Panc1 (cell line): ENCODE measurements at regions not wholly inside any gene's neighbourhood (a gene's known extent, or its start where the extent isn't known, plus 50 kb on each side); places are given as distances from the start of the nearest gene placed in this dataset.

Experiments
- ATAC-seq: fragments of 200-7000 bp; cut with Tn5 transposase; 2 replicates; pipeline ENCODE4 v1.9.1; 2020; ENCODE audit warnings: mild to moderate bottlenecking, moderate library complexity
- BruUV-seq: library from RNA; stranded (reverse); fragments of 400-500 nt; replicated peaks from 2 replicates; lab custom pipeline; 2021; lab: Mats Ljungman, UMichigan
- CTCF ChIA-PET: fragments of 300-600 bp; sonication (Branson Sonifier 250); formaldehyde crosslinking; loops from one replicate; lab custom pipeline; 2022; ENCODE audit warnings: antibody characterized with exemption; lab: Charles Lee
- POLR2A ChIA-PET: fragments of 300-600 bp; sonication (Branson Sonifier 250); formaldehyde crosslinking; loops from one replicate; lab custom pipeline; 2022; ENCODE audit warnings: antibody characterized with exemption; lab: Charles Lee
- DNase-seq: peaks from one replicate; pipeline ENCODE4 v3.0.0-alpha.2; 2010; ENCODE audit warnings: low read depth, low spot score
- H3K27ac ChIP-seq: 2 replicates; pipeline ENCODE4 v1.5.1; 2011; ENCODE audit warnings: mild to moderate bottlenecking, low read length, inconsistent platforms
- H3K27me3 ChIP-seq: fragments of 200-500 bp; sonication (Bioruptor generic); 2 replicates; pipeline ENCODE4 v1.6.0; 2014; ENCODE audit warnings: low read length, inconsistent platforms; ENCODE audit not compliant: control insufficient read depth, insufficient read depth
- H3K36me3 ChIP-seq: fragments of 200-500 bp; sonication (Bioruptor generic); 2 replicates; pipeline ENCODE4 v1.5.1; 2014; ENCODE audit warnings: inconsistent platforms, mild to moderate bottlenecking, low read length, moderate library complexity; ENCODE audit not compliant: control insufficient read depth, insufficient read depth
- H3K4me1 ChIP-seq: 2 replicates; pipeline ENCODE4 v1.5.1; 2011; ENCODE audit warnings: inconsistent platforms, mild to moderate bottlenecking, low read length, moderate library complexity; ENCODE audit not compliant: control insufficient read depth, insufficient read depth
- H3K4me3 ChIP-seq, 2 experiments: 2 replicates each; pipeline ENCODE4 v1.5.1; 2011 to 2012; ENCODE audit warnings: low read depth in 2 of 2, low read length in 2 of 2, mild to moderate bottlenecking in 2 of 2, inconsistent platforms in 1 of 2, moderate library complexity in 1 of 2
- H3K9me3 ChIP-seq: fragments of 200-500 bp; sonication (Bioruptor generic); 2 replicates; pipeline ENCODE4 v1.5.1; 2014; ENCODE audit warnings: low read depth, mild to moderate bottlenecking, inconsistent platforms, low read length, moderate library complexity; ENCODE audit not compliant: control insufficient read depth, insufficient read depth
- POLR2AphosphoS5 ChIP-seq: IDR thresholded peaks from 2 replicates; pipeline ENCODE4 v1.6.1; 2012; ENCODE audit warnings: mild to moderate bottlenecking, low read depth, low read length, moderate library complexity
- REST ChIP-seq, 2 experiments: IDR thresholded peaks; 2 replicates each; pipeline ENCODE4 v1.6.1; 2011 to 2012; ENCODE audit warnings: low read depth in 2 of 2, control low read depth in 1 of 2, low read length in 1 of 2, mild to moderate bottlenecking in 1 of 2, moderate library complexity in 1 of 2; ENCODE audit not compliant: insufficient read depth in 1 of 2
- SIN3A ChIP-seq: IDR thresholded peaks from 2 replicates; pipeline ENCODE4 v1.6.1; 2012; ENCODE audit warnings: low read depth, mild to moderate bottlenecking, low read length, moderate library complexity, borderline replicate concordance; ENCODE audit not compliant: insufficient read depth
- TCF7L2 ChIP-seq: IDR thresholded peaks from 2 replicates; pipeline ENCODE4 v1.6.1; 2011; ENCODE audit warnings: mild to moderate bottlenecking, low read depth, low read length, inconsistent platforms
- in situ Hi-C: cut with HindIII; loops from 2 replicates; pipeline ENCODE4 v1.10.0; 2016; ENCODE audit warnings: low sequenced_read_pairs, low pct_unique_long_range_greater_than_20kb
- intact Hi-C: fragments of 100-400 bp; cut with micrococcal nuclease; formaldehyde crosslinking; loops from one replicate; pipeline ENCODE4 v1.10.0; 2022; ENCODE audit not compliant: unreplicated experiment
- TF ChIP-seq, protein P1 (sequence below): fragments of 450-650 bp; IDR thresholded peaks from 2 replicates; pipeline ENCODE4 v1.5.1; 2017; ENCODE audit warnings: mild to moderate bottlenecking

- Histone ChIP-seq H3K4me3 (no peak overlapping the region), H3K9me3 (no peaks in the 10 kb centered on the region), H3K4me1 (no peaks in the 10 kb centered on the region), H3K27me3 (no peaks in the 10 kb centered on the region), H3K36me3 (no peaks in the 10 kb centered on the region), H3K27ac (no peak overlapping the region)
- ChIA-PET POLR2A (no interaction called here), CTCF (no interaction called here)
- TF ChIP-seq REST (IDR thresholded peaks at IDR 0.05; ENCODE audit: insufficient read depth in 1 of 2, low read depth in 2 of 2, low read length in 1 of 2) (no peak), POLR2AphosphoS5 (no peak)
- TF ChIP-seq, protein P1, sequence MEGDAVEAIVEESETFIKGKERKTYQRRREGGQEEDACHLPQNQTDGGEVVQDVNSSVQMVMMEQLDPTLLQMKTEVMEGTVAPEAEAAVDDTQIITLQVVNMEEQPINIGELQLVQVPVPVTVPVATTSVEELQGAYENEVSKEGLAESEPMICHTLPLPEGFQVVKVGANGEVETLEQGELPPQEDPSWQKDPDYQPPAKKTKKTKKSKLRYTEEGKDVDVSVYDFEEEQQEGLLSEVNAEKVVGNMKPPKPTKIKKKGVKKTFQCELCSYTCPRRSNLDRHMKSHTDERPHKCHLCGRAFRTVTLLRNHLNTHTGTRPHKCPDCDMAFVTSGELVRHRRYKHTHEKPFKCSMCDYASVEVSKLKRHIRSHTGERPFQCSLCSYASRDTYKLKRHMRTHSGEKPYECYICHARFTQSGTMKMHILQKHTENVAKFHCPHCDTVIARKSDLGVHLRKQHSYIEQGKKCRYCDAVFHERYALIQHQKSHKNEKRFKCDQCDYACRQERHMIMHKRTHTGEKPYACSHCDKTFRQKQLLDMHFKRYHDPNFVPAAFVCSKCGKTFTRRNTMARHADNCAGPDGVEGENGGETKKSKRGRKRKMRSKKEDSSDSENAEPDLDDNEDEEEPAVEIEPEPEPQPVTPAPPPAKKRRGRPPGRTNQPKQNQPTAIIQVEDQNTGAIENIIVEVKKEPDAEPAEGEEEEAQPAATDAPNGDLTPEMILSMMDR, result no peak
- no peak for ATAC-seq
- no TSS peak for BruUV-seq
- intact Hi-C loops (no loop called here), in situ Hi-C loops (no loop called here)
- no peak for DNase-seq
Measured at GRCh38 chr4:89400287-89401035, 92.9 kb upstream of the GPRIN3 start.

GRCh38 chr4:89398644-89399043, 91.0 kb upstream of the GPRIN3 start:
- ChIA-PET CTCF (no interaction called here), POLR2A (no interaction called here)
- in situ Hi-C loops, result no loop called here
- no peak for DNase-seq
- Histone ChIP-seq H3K4me3 (no peak overlapping the region), H3K36me3 (no peaks in the 10 kb centered on the region), H3K9me3 (no peaks in the 10 kb centered on the region), H3K4me1 (no peaks in the 10 kb centered on the region), H3K27me3 (no peaks in the 10 kb centered on the region), H3K27ac (no peak overlapping the region)
- no TSS peak for BruUV-seq
- intact Hi-C loops, result no loop called here
- ATAC-seq, result no peak
- TF ChIP-seq TCF7L2, result no peak
- TF ChIP-seq, protein P1, result no peak
- TF ChIP-seq REST (IDR thresholded peaks at IDR 0.05; ENCODE audit: insufficient read depth in 1 of 2, low read depth in 2 of 2, low read length in 1 of 2), result no peak
- TF ChIP-seq POLR2AphosphoS5, result no peak
- TF ChIP-seq SIN3A, result no peak
